ENCODE measurements at regions not wholly inside any gene's neighbourhood (a gene's known extent, or its start where the extent isn't known, plus 50 kb on each side); places are given as distances from the start of the nearest gene placed in this dataset.

GRCh38 chr4:77393996-77394395, 211.6 kb upstream of the CXCL13 start:
- Histone ChIP-seq H3T11ph (ENCODE audit: low read length) (no peak overlapping the region), H4K5ac (ENCODE audit: insufficient read length, low read depth, low read length) (no peak overlapping the region), H2BK15ac (ENCODE audit: low read depth, low read length) (no peak overlapping the region), H3K4me1 (ENCODE audit: insufficient read depth, low read length) (no peaks in the 10 kb centered on the region), H3K4me2 (ENCODE audit: insufficient read depth, insufficient read length, low read length) (no peak overlapping the region), H3K23ac (ENCODE audit: insufficient read length, low read depth, low read length) (no peak overlapping the region), H3K27ac (ENCODE audit: insufficient read length, low read depth, low read length) (no peak overlapping the region), H4K20me1 (ENCODE audit: control insufficient read depth, insufficient read depth, insufficient read length) (no peaks in the 10 kb centered on the region), H3K18ac (ENCODE audit: insufficient read length, low read depth, low read length) (no peak overlapping the region), H3K9me3 (ENCODE audit: control insufficient read depth, low read depth, low read length) (no peaks in the 10 kb centered on the region), H3K9ac (ENCODE audit: extremely low read depth, insufficient read length, low read length) (no peak overlapping the region), H2BK12ac (ENCODE audit: insufficient read length, low read depth, low read length) (no peak overlapping the region), H3K4ac (ENCODE audit: low read depth, low read length) (no peak overlapping the region), H4K8ac (replicated peaks; ENCODE audit: insufficient read length, low read depth, low read length) (no peak overlapping the region), H3K56ac (ENCODE audit: insufficient read length, low read depth, low read length) (no peak overlapping the region), H2AFZ (ENCODE audit: low read length) (no peak overlapping the region), H3K79me2 (ENCODE audit: insufficient read depth, low read length) (no peaks in the 10 kb centered on the region), H2AK5ac (ENCODE audit: insufficient read length, low read length) (no peak overlapping the region), H2BK5ac (ENCODE audit: insufficient read length, low read length) (no peak overlapping the region), H3K14ac (ENCODE audit: insufficient read depth, low read length) (no peak overlapping the region), H4K91ac (ENCODE audit: insufficient read length, low read depth, low read length) (no peak overlapping the region), H2BK120ac (ENCODE audit: low read depth, low read length, poor library complexity, severe bottlenecking) (no peak overlapping the region), H3K23me2 (ENCODE audit: insufficient read length, low read depth, low read length, poor library complexity, severe bottlenecking) (no peaks in the 10 kb centered on the region), H3K79me1 (ENCODE audit: insufficient read depth, low read depth, low read length, poor library complexity, severe bottlenecking) (no peaks in the 10 kb centered on the region), H2BK20ac (ENCODE audit: low read depth, low read length, poor library complexity, severe bottlenecking) (no peak overlapping the region), H3K27me3 (ENCODE audit: insufficient read depth, low read length) (no peaks in the 10 kb centered on the region)
- no peak for DNase-seq
- Mint-ChIP-seq H3K4me1 (no peaks in the 10 kb centered on the region), H3K27ac (no peak overlapping the region), H3K36me3 (ENCODE audit: insufficient read depth in 1 of 3, low read depth in 3 of 3) (no peaks in the 10 kb centered on the region), H3K27me3 (ENCODE audit: low read depth) (no peaks in the 10 kb centered on the region), H3K4me3 (no peak overlapping the region), H3K9me3 (no peaks in the 10 kb centered on the region)
- WGBS (ENCODE audit: extremely low coverage, insufficient read length, low lambda C conversion rate), result no CpG with 5 or more reads among the region's 5 CpGs
- TF ChIP-seq CTCF (conservative IDR thresholded peaks at IDR 0.05), result no peak
